Neural progenitor cell (in vitro differentiated cells): ENCODE measurements at regions not wholly inside any gene's neighbourhood (a gene's known extent, or its start where the extent isn't known, plus 50 kb on each side); places are given as distances from the start of the nearest gene placed in this dataset.

Experiments
- DNase-seq: peaks from one replicate; pipeline ENCODE4 v3.0.0-alpha.2; 2016; ENCODE audit warnings: low spot score
- H2AFZ ChIP-seq: fragments of 200-600 bp; sonication (generic); replicated peaks from 2 replicates; pipeline ENCODE4 v1.6.1; 2016; ENCODE audit warnings: antibody characterized with exemption
- H3F3A ChIP-seq: fragments of 200-600 bp; sonication (generic); 2 replicates; pipeline ENCODE4 v1.6.1; 2016; ENCODE audit warnings: antibody characterized with exemption, low read depth
- H3K27ac ChIP-seq: fragments of 200-600 bp; sonication (generic); 2 replicates; pipeline ENCODE4 v1.5.1; 2016; ENCODE audit warnings: mild to moderate bottlenecking
- H3K27me3 ChIP-seq: fragments of 200-600 bp; sonication (generic); 2 replicates; pipeline ENCODE4 v1.6.1; 2016; ENCODE audit warnings: mild to moderate bottlenecking, moderate library complexity
- H3K36me3 ChIP-seq: fragments of 200-600 bp; sonication (generic); 2 replicates; pipeline ENCODE4 v1.5.1; 2016
- H3K4me1 ChIP-seq: fragments of 200-600 bp; sonication (generic); 2 replicates; pipeline ENCODE4 v1.6.1; 2016; ENCODE audit warnings: mixed run types
- H3K4me2 ChIP-seq: fragments of 200-600 bp; sonication (generic); 2 replicates; pipeline ENCODE4 v1.6.1; 2016
- H3K4me3 ChIP-seq: fragments of 200-600 bp; sonication (generic); 2 replicates; pipeline ENCODE4 v1.5.1; 2016
- H3K79me2 ChIP-seq: fragments of 200-600 bp; sonication (generic); 2 replicates; pipeline ENCODE4 v1.6.1; 2016; ENCODE audit warnings: low read depth
- H3K9ac ChIP-seq: fragments of 200-600 bp; sonication (generic); 2 replicates; pipeline ENCODE4 v1.6.1; 2016
- H3K9me3 ChIP-seq: fragments of 200-600 bp; sonication (generic); 2 replicates; pipeline ENCODE4 v1.5.1; 2016; ENCODE audit warnings: low read depth
- H4K20me1 ChIP-seq: fragments of 200-600 bp; sonication (generic); 2 replicates; pipeline ENCODE4 v1.6.1; 2016; ENCODE audit warnings: low read depth
- H3K27ac Mint-ChIP-seq: 3 replicates; pipeline ENCODE4 v1.8.0; 2021; ENCODE audit warnings: mixed read lengths
- H3K27me3 Mint-ChIP-seq: 2 replicates; pipeline ENCODE4 v1.8.0; 2022; ENCODE audit warnings: low read depth, mild to moderate bottlenecking, inconsistent platforms, moderate library complexity, mixed read lengths; ENCODE audit not compliant: insufficient read depth
- H3K36me3 Mint-ChIP-seq: 3 replicates; pipeline ENCODE4 v1.8.0; 2021; ENCODE audit warnings: mixed read lengths
- H3K4me1 Mint-ChIP-seq: 3 replicates; pipeline ENCODE4 v1.8.0; 2021; ENCODE audit warnings: mixed read lengths
- H3K4me3 Mint-ChIP-seq: 3 replicates; pipeline ENCODE4 v1.8.0; 2021; ENCODE audit warnings: mild to moderate bottlenecking, moderate library complexity, mixed read lengths
- H3K9me3 Mint-ChIP-seq: 3 replicates; pipeline ENCODE4 v1.8.0; 2020; ENCODE audit warnings: mixed read lengths
- CTCF ChIP-seq: fragments of 200-600 bp; sonication (generic); IDR thresholded peaks from 2 replicates; pipeline ENCODE4 v1.5.1; 2017; ENCODE audit warnings: antibody characterized with exemption, mild to moderate bottlenecking
- EZH2 ChIP-seq: fragments of 200-600 bp; sonication (generic); IDR thresholded peaks from 2 replicates; pipeline ENCODE4 v1.6.1; 2017; ENCODE audit warnings: antibody characterized with exemption, mild to moderate bottlenecking, moderate library complexity
- EZH2phosphoT487 ChIP-seq: fragments of 200-600 bp; sonication (generic); IDR thresholded peaks from 2 replicates; pipeline ENCODE4 v1.6.1; 2017; ENCODE audit warnings: antibody characterized with exemption

GRCh38 chr6:163818719-163819118 lies 404.2 kb downstream of the QKI start:
- H3F3A ChIP-seq, result no peaks in the 10 kb centered on the region
- no peaks in the 10 kb centered on the region for H3K79me2 ChIP-seq
- no peaks in the 10 kb centered on the region for H3K36me3 Mint-ChIP-seq

GRCh38 chr6:163816441-163816840 lies 401.9 kb downstream of the QKI start:
- no peak for TF ChIP-seq EZH2phosphoT487
- TF ChIP-seq CTCF, result no peak
- no peak for TF ChIP-seq EZH2
- Histone ChIP-seq H4K20me1 (no peaks in the 10 kb centered on the region), H2AFZ (no peak overlapping the region), H3K9ac (no peak overlapping the region), H3K9me3 (no peaks in the 10 kb centered on the region), H3F3A (no peaks in the 10 kb centered on the region), H3K79me2 (no peaks in the 10 kb centered on the region), H3K27ac (no peak overlapping the region), H3K36me3 (no peaks in the 10 kb centered on the region), H3K4me1 (no peaks in the 10 kb centered on the region), H3K4me3 (no peak overlapping the region), H3K27me3 (no peaks in the 10 kb centered on the region), H3K4me2 (no peak overlapping the region)
- no peaks in the 10 kb centered on the region for H3K36me3 Mint-ChIP-seq
- peaks cover 15% of the 10 kb centered on the region for H3K4me1 Mint-ChIP-seq
- DNase-seq, result no peak
- no peak overlapping the region for H3K4me3 Mint-ChIP-seq
- H3K27me3 Mint-ChIP-seq, result peaks cover 2% of the 10 kb centered on the region
- no peak overlapping the region for H3K27ac Mint-ChIP-seq
- H3K9me3 Mint-ChIP-seq, result peaks cover 4% of the 10 kb centered on the region

More at GRCh38 chr6:163818719-163819118, 404.2 kb downstream of the QKI start:
- TF ChIP-seq EZH2 (no peak), CTCF (no peak), EZH2phosphoT487 (no peak)
- Mint-ChIP-seq H3K4me1 (peaks cover 20% of the 10 kb centered on the region), H3K27me3 (peaks cover 6% of the 10 kb centered on the region), H3K9me3 (peaks cover 4% of the 10 kb centered on the region), H3K27ac (no peak overlapping the region), H3K4me3 (no peak overlapping the region)
- no peaks in the 10 kb centered on the region for H3K4me1 ChIP-seq
- no peaks in the 10 kb centered on the region for H4K20me1 ChIP-seq
- DNase-seq, result no peak
- H3K9ac ChIP-seq, result no peak overlapping the region
- no peak overlapping the region for H3K4me3 ChIP-seq
- no peak overlapping the region for H3K27ac ChIP-seq
- H3K4me2 ChIP-seq, result no peak overlapping the region
- H2AFZ ChIP-seq, result no peak overlapping the region
- H3K27me3 ChIP-seq, result no peaks in the 10 kb centered on the region
- H3K36me3 ChIP-seq, result no peaks in the 10 kb centered on the region
- H3K9me3 ChIP-seq, result no peaks in the 10 kb centered on the region

- H3K27me3 ChIP-seq, result no peaks in the 10 kb centered on the region
- H3K27ac ChIP-seq, result no peak overlapping the region
- H3K36me3 ChIP-seq, result no peaks in the 10 kb centered on the region
- H2AFZ ChIP-seq, result no peak overlapping the region
- peaks cover 2% of the 10 kb centered on the region for H3K27me3 Mint-ChIP-seq
- H4K20me1 ChIP-seq, result no peaks in the 10 kb centered on the region
- no peaks in the 10 kb centered on the region for H3K79me2 ChIP-seq
- H3K4me2 ChIP-seq, result no peak overlapping the region
- H3K9me3 ChIP-seq, result no peaks in the 10 kb centered on the region
- H3F3A ChIP-seq, result no peaks in the 10 kb centered on the region
- H3K9ac ChIP-seq, result no peak overlapping the region
- H3K9me3 Mint-ChIP-seq, result peaks cover 4% of the 10 kb centered on the region
- H3K4me1 Mint-ChIP-seq, result peaks cover 13% of the 10 kb centered on the region
- H3K4me3 ChIP-seq, result no peak overlapping the region
- TF ChIP-seq EZH2phosphoT487 (no peak), EZH2 (no peak), CTCF (no peak)
- no peak overlapping the region for H3K27ac Mint-ChIP-seq
- H3K4me1 ChIP-seq, result no peaks in the 10 kb centered on the region
- H3K36me3 Mint-ChIP-seq, result no peaks in the 10 kb centered on the region
- DNase-seq, result no peak
- H3K4me3 Mint-ChIP-seq, result no peak overlapping the region
Measured at GRCh38 chr6:163815796-163816195, 401.3 kb downstream of the QKI start.
